Endodermal cell (in vitro differentiated cells): ENCODE measurements at regions not wholly inside any gene's neighbourhood (a gene's known extent, or its start where the extent isn't known, plus 50 kb on each side); places are given as distances from the start of the nearest gene placed in this dataset.
A peak's percentile ranks its signal among the peaks of the same experiment; 100 is the strongest.
"Not testable (repeated sequence)": the region's sequence is repeated elsewhere in the genome, so short reads cannot be mapped to it uniquely, and the experiment has no call there.

Experiments used
- DNase-seq: peaks from one replicate; pipeline ENCODE4 v3.0.0-alpha.2; 2017
- H3K27ac ChIP-seq: 2 replicates; pipeline ENCODE4 v1.5.1; 2013; ENCODE audit warnings: mild to moderate bottlenecking, low read depth, low read length, moderate library complexity
- H3K27me3 ChIP-seq: 2 replicates; pipeline ENCODE4 v1.6.1; 2013; ENCODE audit warnings: mild to moderate bottlenecking, low read length, moderate library complexity; ENCODE audit not compliant: insufficient read depth, control insufficient read depth, poor library complexity, severe bottlenecking
- H3K36me3 ChIP-seq: 2 replicates; pipeline ENCODE4 v1.7.0; 2013; ENCODE audit warnings: mild to moderate bottlenecking, low read length, moderate library complexity; ENCODE audit not compliant: control insufficient read depth, insufficient read depth
- H3K4me1 ChIP-seq: one replicate; pipeline ENCODE4 v1.7.0; 2013; ENCODE audit warnings: low read length; ENCODE audit not compliant: control insufficient read depth, insufficient read depth
- H3K4me3 ChIP-seq: 2 replicates; pipeline ENCODE4 v1.5.1; 2013; ENCODE audit warnings: mild to moderate bottlenecking, low read length, moderate library complexity
- H3K9ac ChIP-seq: 2 replicates; pipeline ENCODE4 v1.6.1; 2013; ENCODE audit warnings: mild to moderate bottlenecking, low read length, moderate library complexity; ENCODE audit not compliant: poor library complexity, severe bottlenecking; ENCODE audit errors: extremely low read depth
- H3K9me3 ChIP-seq: 2 replicates; pipeline ENCODE4 v1.6.1; 2013; ENCODE audit warnings: mild to moderate bottlenecking, low read length, moderate library complexity; ENCODE audit not compliant: control insufficient read depth
- H3K27ac Mint-ChIP-seq: 2 replicates; pipeline ENCODE4 v1.8.0; 2020; ENCODE audit warnings: mixed read lengths
- H3K27me3 Mint-ChIP-seq: 2 replicates; pipeline ENCODE4 v1.8.0; 2021; ENCODE audit warnings: mild to moderate bottlenecking, mixed read lengths; ENCODE audit not compliant: insufficient read depth
- H3K36me3 Mint-ChIP-seq: 2 replicates; pipeline ENCODE4 v1.8.0; 2020; ENCODE audit warnings: low read depth, mixed read lengths
- H3K4me1 Mint-ChIP-seq: 2 replicates; pipeline ENCODE4 v1.8.0; 2020; ENCODE audit warnings: mixed read lengths
- H3K4me3 Mint-ChIP-seq: 2 replicates; pipeline ENCODE4 v1.8.0; 2020; ENCODE audit warnings: mild to moderate bottlenecking, moderate library complexity, mixed read lengths
- H3K9me3 Mint-ChIP-seq: 2 replicates; pipeline ENCODE4 v1.8.0; 2020; ENCODE audit warnings: mild to moderate bottlenecking, mixed read lengths
- WGBS, 2 experiments: methylation state at CpG; one replicate each; pipeline versions ENCODE4 v1.1.5 to v1.1.7; 2013; ENCODE audit warnings: missing lambda C conversion rate in 2 of 2, mixed read lengths in 1 of 2; ENCODE audit not compliant: insufficient coverage in 1 of 2, insufficient read length in 1 of 2; 5-methylcytosine and 5-hydroxymethylcytosine counted together
- TF ChIP-seq, protein P1 (sequence below): fragments of 200-600 bp; sonication (generic); conservative IDR thresholded peaks from 2 replicates; pipeline ENCODE4 v1.5.0; 2021; ENCODE audit warnings: antibody characterized with exemption, mild to moderate bottlenecking

DNA sequence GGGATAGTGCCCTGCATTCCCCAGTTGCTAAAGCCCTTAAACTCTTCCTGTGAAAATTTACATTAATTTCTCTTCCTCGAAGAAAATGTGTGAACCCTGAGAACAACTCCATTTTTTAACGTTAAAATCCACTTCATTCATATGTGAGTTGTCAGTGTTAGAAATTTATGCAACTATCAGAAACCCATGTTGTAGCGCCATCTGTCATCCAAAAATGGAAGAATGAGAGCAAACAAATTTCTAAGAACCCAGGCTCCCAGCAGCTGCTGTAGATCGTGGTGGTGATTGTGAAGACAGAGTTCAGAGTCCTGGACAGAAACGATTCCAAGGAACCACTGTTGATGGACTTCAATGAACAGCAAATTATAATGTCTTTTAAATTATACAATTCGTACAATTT, 179.7 kb upstream of the NDN start:
- Histone ChIP-seq H3K9ac (no peak overlapping the region), H3K4me1 (no peaks in the 10 kb centered on the region), H3K27me3 (no peaks in the 10 kb centered on the region), H3K9me3 (peaks cover 15% of the 10 kb centered on the region), H3K36me3 (no peaks in the 10 kb centered on the region), H3K4me3 (no peak overlapping the region), H3K27ac (no peak overlapping the region)
- peaks cover 37% of the 10 kb centered on the region for H3K9me3 Mint-ChIP-seq
- H3K36me3 Mint-ChIP-seq: no peaks in the 10 kb centered on the region
- H3K27me3 Mint-ChIP-seq: no peaks in the 10 kb centered on the region
- DNase-seq: no peak
- H3K4me3 Mint-ChIP-seq: no peak overlapping the region
- peaks cover 2% of the 10 kb centered on the region for H3K4me1 Mint-ChIP-seq
- no peak overlapping the region for H3K27ac Mint-ChIP-seq
- 63% methylated on average over 6 of the region's 6 CpGs; no CpG with 5 or more reads in 1 of the 2 experiments for WGBS, 2 experiments
- TF ChIP-seq, protein P1, sequence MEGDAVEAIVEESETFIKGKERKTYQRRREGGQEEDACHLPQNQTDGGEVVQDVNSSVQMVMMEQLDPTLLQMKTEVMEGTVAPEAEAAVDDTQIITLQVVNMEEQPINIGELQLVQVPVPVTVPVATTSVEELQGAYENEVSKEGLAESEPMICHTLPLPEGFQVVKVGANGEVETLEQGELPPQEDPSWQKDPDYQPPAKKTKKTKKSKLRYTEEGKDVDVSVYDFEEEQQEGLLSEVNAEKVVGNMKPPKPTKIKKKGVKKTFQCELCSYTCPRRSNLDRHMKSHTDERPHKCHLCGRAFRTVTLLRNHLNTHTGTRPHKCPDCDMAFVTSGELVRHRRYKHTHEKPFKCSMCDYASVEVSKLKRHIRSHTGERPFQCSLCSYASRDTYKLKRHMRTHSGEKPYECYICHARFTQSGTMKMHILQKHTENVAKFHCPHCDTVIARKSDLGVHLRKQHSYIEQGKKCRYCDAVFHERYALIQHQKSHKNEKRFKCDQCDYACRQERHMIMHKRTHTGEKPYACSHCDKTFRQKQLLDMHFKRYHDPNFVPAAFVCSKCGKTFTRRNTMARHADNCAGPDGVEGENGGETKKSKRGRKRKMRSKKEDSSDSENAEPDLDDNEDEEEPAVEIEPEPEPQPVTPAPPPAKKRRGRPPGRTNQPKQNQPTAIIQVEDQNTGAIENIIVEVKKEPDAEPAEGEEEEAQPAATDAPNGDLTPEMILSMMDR: peak; percentile 58

DNA sequence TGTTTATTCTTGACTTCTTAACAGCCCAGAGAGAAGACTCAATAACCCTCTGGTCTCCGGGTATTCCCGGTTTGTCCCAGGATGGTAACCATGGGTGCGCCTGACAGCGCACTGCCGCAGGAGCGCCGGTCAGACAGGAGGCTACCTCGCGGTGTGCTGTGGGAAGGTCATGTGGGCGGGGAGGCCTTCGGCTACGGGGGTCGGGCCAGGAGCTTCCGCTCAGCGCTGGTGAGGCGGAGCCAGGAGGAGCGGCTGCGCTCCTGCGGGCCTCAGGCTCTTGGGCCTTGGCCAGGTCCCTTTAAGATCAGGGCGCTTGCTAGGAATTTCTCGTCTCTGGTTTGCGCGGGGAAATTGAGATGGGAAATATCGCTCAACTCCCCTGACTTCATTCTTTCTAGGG, 182.3 kb upstream of the NDN start:
- Histone ChIP-seq H3K9ac (no peak overlapping the region), H3K27me3 (no peaks in the 10 kb centered on the region), H3K4me3 (peak overlapping the region; percentile 74), H3K4me1 (no peaks in the 10 kb centered on the region), H3K36me3 (no peaks in the 10 kb centered on the region), H3K27ac (no peak overlapping the region), H3K9me3 (peaks cover 23% of the 10 kb centered on the region)
- no peaks in the 10 kb centered on the region for H3K36me3 Mint-ChIP-seq
- TF ChIP-seq, protein P1: no peak
- H3K4me3 Mint-ChIP-seq: peak overlapping the region; percentile 43
- peak overlapping the region; percentile 55 for H3K27ac Mint-ChIP-seq
- H3K27me3 Mint-ChIP-seq: no peaks in the 10 kb centered on the region
- peak; percentile 90 for DNase-seq
- peaks cover 2% of the 10 kb centered on the region for H3K4me1 Mint-ChIP-seq
- 41 to 68% methylated on average over 12 to 24 of the region's 24 CpGs for WGBS, 2 experiments
- H3K9me3 Mint-ChIP-seq: peaks cover 44% of the 10 kb centered on the region

DNA sequence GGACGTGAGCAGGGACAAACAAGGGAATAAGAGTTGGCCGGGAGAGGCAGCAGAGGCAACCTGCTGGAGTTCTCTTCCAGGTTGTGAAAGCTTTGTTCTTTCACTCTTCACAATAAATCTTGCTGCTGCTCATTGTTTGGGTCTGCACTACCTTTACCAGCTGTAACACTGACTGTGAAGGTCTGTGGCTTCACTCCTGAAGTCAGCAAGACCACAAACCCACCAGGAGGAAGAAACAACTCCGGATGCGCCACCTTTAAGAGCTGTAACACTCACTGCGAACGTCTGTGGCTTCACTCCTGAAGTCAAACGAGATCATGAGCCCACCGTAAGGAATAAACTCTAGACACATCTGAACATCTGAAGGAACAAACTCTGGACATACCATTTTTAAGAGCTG, 186.5 kb upstream of the NDN start:
- H3K27me3 Mint-ChIP-seq, DNase-seq, H3K4me3 ChIP-seq, H3K27me3 ChIP-seq, H3K36me3 ChIP-seq, H3K4me3 Mint-ChIP-seq, H3K27ac Mint-ChIP-seq, H3K36me3 Mint-ChIP-seq, H3K4me1 ChIP-seq, H3K9ac ChIP-seq, H3K4me1 Mint-ChIP-seq, H3K27ac ChIP-seq: not testable (repeated sequence)
- H3K9me3 ChIP-seq: peaks cover 24% of the 10 kb centered on the region
- peaks cover 59% of the 10 kb centered on the region for H3K9me3 Mint-ChIP-seq
- whole genome bisulfite sequencing, 2 experiments: 90 to 94% methylated on average over 5 to 8 of the region's 8 CpGs
